ENCODE measurements at regions not wholly inside any gene's neighbourhood (a gene's known extent, or its start where the extent isn't known, plus 50 kb on each side); places are given as distances from the start of the nearest gene placed in this dataset.
"Not testable (repeated sequence)": the region's sequence is repeated elsewhere in the genome, so short reads cannot be mapped to it uniquely, and the experiment has no call there.

GRCh38 chr14:88929656-88930436, 105.4 kb downstream of the TTC8 start:
- DNase-seq (ENCODE audit: low spot score): peak; percentile 19

- no peak for DNase-seq (ENCODE audit: low spot score)
Measured at GRCh38 chr14:88931321-88932110, 107.1 kb downstream of the TTC8 start.

GRCh38 chr14:88933191-88933590, 108.7 kb downstream of the TTC8 start:
- DNase-seq (ENCODE audit: low spot score): no peak

GRCh38 chr14:88934351-88934806, 109.9 kb downstream of the TTC8 start:
- no peak for DNase-seq (ENCODE audit: low spot score)

- DNase-seq (ENCODE audit: low spot score): no peak
Measured at GRCh38 chr14:88935083-88935482, 110.6 kb downstream of the TTC8 start.

- DNase-seq (ENCODE audit: low spot score): no peak
Measured at GRCh38 chr14:88937706-88938105, 113.3 kb downstream of the TTC8 start.

- no peak for DNase-seq (ENCODE audit: low spot score)
Measured at GRCh38 chr14:88940671-88941070, 116.2 kb downstream of the TTC8 start.

- no peak for DNase-seq (ENCODE audit: low spot score)
Measured at GRCh38 chr14:88941414-88941813, 117.0 kb downstream of the TTC8 start.

GRCh38 chr14:88947646-88948598, 123.5 kb downstream of the TTC8 start:
- DNase-seq (ENCODE audit: low spot score): no peak

GRCh38 chr14:88950069-88950468, 125.6 kb downstream of the TTC8 start:
- no peak for DNase-seq (ENCODE audit: low spot score)

GRCh38 chr14:88951370-88951769, 126.9 kb downstream of the TTC8 start:
- DNase-seq (ENCODE audit: low spot score): no peak

GRCh38 chr14:88952901-88953300, 128.4 kb downstream of the TTC8 start:
- no peak for DNase-seq (ENCODE audit: low spot score)

GRCh38 chr14:88955455-88955854, 131.0 kb downstream of the TTC8 start:
- no peak for DNase-seq (ENCODE audit: low spot score)

- DNase-seq (ENCODE audit: low spot score): no peak
Measured at GRCh38 chr14:88960496-88960895, 136.0 kb downstream of the TTC8 start.

GRCh38 chr14:88961214-88961613, 136.8 kb downstream of the TTC8 start:
- DNase-seq (ENCODE audit: low spot score): no peak

- DNase-seq (ENCODE audit: low spot score): no peak
Measured at GRCh38 chr14:88962356-88962755, 137.9 kb downstream of the TTC8 start.

- DNase-seq (ENCODE audit: low spot score): no peak
Measured at GRCh38 chr14:88967299-88967698, 142.8 kb downstream of the TTC8 start.

GRCh38 chr14:88975043-88975830, 150.8 kb downstream of the TTC8 start:
- no peak for DNase-seq (ENCODE audit: low spot score)

GRCh38 chr14:88975926-88976325, 151.5 kb downstream of the TTC8 start:
- no peak for DNase-seq (ENCODE audit: low spot score)

- not testable (repeated sequence) for DNase-seq (ENCODE audit: low spot score)
Measured at GRCh38 chr14:88980907-88981306, 156.5 kb downstream of the TTC8 start.

GRCh38 chr14:88981948-88982347, 157.5 kb downstream of the TTC8 start:
- DNase-seq (ENCODE audit: low spot score): no peak

All from HuH-7 (cell line).